HG03039 (cell line): ENCODE measurements at regions not wholly inside any gene's neighbourhood (a gene's known extent, or its start where the extent isn't known, plus 50 kb on each side); places are given as distances from the start of the nearest gene placed in this dataset.
"Not testable (repeated sequence)": the region's sequence is repeated elsewhere in the genome, so short reads cannot be mapped to it uniquely, and the experiment has no call there.

ENCODE experiments used
- ATAC-seq: cut with Tn5 transposase; IDR thresholded peaks from one replicate; pipeline ENCODE4 v1.9.1; 2021; ENCODE audit warnings: mild to moderate bottlenecking, moderate library complexity; ENCODE audit not compliant: unreplicated experiment

DNA sequence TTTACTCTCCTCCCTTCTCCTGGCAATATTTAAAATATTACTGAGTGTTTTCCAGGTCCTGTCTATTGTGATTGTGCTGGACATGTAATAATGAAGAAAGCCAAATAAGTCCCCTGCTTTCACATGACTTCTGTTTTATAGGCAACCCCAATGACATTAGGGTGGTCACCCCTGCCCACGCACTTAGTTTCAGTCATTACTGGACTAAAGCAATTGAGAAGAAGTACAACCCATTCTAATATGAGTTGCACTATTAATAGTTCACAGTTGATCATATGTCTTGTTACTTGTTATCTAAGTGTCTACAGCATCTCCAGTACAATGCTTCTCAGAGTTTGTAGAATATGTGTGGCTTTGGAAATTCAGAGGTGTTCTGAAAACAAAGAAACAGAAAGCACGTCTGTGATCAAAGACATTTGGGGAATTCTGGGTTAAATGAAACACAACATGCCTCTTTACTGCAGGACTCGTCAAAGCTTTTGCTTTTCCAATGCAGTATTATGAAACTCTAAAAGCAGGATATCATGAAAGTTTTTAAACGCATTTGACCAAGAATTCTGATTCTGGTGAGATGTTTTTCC is 789.5 kb downstream of the DHX35 start:
- ATAC-seq = no peak

DNA sequence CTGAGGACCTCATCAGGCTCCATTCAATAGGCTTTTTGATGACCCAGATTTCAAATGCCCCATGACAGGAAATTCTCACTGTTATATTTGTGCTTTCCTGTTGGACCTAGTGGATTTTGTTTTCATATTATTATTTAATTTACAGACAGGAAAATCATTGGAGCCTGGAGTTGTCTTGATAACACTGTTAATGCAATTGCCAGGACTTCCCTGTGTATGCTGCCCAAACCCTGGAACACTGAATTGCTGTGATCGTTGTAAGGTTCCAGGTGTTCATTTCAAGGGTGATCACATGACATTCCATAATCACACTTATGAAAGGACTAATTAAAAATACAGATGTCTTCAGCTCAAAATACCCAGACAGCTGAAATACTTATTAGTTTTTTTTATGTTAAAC is 783.2 kb downstream of the DHX35 start:
- no peak for ATAC-seq

DNA sequence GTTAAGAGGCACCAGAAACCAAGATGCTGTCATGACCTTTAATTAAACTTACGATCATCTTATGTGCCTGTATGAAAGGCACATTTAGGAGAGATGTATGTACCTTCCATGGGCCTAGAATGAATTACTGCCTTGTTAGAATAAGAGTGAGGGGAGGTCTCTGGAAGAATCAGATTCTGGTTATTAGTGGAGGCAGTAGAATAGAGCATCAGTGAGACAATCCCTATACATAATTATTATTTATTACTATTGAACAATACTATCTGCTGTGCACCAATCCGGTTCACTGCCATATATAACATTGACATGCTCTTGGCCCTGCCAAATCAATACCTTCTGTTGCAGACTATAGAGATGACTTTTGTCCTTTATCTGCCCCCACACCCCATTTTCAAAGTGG is 776.5 kb downstream of the DHX35 start:
- no peak for ATAC-seq

DNA sequence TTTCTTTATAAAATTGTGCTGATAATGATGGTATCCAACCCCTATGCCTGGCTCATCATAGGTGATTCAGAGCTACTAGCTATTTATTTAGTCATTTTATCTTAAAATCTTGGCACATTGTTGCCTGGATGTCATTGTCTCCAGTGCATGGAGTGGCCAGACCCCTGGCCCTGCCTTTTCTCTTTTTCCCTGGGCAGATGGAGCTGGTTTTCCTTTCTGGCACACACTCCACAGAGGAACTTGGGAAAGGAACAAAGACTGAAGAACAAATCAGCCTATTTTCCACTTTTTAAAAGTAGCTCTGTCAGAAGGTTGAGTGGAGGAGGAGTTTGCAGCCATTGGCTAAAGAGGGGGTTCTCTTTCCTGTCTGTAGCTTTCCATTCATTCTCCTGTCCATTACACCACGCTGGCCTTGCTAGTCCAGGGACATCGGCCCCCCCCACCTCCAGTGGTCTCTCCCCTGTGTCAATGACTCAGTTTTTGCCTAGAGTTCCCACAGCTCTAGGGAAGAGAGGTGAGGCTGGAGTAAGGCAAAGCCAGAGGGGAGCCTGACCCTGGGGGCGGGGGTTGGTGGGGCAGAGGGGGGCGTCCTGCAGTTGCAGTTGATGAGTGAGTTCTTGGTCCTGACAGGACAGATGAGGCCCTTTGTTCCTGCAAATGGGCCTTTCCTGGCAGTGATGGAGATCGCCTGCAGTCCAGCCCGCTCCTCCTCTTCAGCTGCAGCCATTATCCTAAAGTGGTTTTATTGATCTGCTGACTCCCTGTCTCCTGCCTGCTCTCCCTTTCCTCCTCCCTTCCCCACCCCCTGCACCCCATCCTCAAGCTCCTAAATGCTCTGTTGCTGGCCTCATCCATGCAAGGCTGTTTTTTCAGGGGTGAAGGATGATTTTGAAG is 774.5 kb downstream of the DHX35 start:
- no peak for ATAC-seq

DNA sequence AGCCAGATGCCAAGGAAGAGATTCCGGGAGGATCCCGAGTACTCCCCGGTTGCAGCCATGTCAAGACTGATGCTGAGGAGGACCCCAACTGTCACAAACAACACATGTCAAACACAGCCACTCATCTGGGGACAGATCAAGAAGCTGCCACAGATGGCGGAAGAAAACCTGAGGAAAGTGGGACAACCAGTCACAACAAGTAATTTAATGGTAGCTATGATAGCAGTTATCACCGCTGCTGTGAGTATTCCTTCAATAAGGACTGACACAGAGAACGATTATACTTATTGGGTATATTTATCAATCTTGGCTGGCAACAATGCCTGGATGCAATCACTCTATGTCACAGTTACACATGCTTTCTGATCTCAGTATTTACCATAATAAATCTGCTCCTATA is 763.4 kb downstream of the DHX35 start:
- not testable (repeated sequence) for ATAC-seq

DNA sequence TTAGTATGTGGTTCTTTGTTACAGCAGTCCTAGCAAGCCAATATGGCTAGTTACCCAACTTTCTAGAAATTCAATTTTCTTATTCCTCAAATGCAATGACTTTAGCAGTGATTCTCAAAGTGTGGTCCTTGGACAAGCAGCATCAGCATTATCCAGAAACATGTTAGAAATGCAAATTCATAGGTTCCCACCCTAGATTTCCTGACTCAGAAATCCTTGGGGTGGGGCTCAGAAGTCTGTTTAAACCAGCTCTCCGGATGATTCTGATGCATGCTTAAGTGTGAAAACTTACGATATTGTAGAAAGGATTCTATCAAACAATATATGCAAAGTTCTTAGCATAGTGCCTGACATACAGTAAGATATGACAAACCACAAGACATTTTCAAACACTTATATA is 757.1 kb downstream of the DHX35 start:
- no peak for ATAC-seq

DNA sequence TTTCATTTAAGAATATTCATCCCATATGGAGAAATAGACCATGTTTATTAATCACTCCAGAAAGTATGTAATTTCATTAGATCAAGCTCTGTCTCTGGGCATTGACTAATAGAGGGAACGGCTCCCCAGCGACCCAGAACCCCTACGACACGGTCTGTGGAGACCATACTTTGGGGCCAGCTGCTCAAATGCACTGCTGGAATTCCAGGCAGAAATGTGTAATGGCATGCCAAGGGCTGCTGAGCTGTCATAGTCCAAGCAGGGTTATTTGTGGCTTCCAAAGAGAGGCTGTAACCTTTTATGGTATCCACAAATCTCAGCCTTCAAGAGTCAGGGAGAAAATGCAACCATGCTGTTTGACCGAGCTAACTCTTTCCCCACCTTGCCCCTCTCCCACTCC is 755.8 kb downstream of the DHX35 start:
- ATAC-seq = no peak

DNA sequence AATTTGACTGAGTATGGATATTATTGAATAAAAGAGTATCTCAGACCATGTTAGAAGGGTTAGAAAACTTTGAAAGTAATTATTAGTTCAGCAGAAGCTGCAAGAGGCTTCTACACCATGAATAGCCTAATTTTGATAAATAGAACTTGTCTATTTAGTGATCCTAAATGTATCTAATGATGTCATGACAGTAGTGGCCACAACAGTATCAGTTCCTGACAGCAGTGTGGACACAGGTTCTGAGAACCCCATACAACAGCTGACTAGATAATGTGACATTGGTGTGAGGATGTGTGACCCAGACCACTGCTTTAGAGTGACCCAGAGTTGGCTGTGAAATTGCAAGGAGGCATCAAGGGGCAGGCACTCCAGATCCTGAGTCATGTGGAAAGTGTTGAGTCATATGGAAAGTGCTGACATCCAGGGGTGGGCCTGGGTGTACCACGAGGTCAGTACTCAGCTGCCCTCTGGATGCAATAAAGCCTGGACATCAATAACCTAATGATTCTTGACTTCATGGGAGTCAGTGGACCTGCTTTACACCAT is 754.7 kb downstream of the DHX35 start:
- ATAC-seq = no peak

DNA sequence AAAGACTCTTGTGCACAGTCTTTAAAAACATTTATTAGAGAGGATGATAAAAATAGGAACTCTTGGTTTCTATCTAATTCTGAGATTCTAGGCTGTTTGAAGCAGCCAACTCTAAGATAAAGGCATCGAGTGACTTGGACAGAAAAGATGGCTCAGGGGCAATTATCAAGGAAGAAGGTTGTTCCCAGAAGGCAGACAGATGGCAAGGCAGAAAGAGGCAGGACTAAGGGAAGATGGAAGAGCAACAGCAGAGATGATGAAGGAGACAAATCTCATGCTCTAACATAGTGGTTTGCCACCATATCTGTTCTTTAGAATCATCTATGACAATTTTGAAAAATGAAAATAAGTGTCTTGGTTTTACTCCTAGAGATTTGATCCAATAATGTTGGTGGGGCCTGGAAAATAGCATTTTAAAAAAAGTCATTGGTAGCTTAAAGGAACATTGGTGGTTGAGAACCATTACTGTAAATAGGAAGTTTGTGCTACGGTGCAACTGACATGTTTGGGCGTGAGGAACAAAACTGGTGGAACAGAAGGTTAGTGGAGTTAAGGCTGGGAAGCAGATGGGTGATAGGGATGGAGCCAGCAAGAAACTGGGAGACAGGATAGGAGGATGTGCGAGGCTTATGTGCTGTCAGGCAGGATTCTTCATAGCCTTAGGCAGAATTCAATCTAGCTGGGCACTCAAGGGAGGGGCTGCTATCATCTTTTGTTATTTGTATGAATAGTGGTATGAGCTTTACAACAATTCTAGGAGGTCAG is 751.1 kb downstream of the DHX35 start:
- no peak for ATAC-seq

DNA sequence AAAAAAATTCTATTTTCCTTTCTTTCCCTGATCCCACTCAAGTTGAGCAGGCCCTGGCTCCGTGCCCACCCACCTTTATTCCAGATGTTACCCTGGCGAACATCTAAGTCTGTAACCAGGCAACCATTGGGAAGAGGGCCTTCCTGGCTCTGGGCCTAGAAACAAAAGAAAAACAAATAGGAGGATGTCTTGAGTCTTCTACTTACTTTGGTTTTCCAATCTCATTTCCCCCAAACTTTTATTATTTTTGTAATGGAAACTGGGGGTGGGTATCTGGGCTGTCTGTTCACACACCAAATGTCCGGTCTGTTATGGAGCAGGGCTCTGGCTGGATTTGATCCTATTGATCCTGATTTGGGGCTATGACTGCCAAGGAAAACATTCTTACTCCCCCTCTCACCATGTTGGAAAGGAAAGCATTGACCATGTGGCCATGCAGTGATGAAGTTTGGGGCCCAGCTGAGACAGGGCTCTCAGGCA is 744.1 kb downstream of the DHX35 start:
- no peak for ATAC-seq

DNA sequence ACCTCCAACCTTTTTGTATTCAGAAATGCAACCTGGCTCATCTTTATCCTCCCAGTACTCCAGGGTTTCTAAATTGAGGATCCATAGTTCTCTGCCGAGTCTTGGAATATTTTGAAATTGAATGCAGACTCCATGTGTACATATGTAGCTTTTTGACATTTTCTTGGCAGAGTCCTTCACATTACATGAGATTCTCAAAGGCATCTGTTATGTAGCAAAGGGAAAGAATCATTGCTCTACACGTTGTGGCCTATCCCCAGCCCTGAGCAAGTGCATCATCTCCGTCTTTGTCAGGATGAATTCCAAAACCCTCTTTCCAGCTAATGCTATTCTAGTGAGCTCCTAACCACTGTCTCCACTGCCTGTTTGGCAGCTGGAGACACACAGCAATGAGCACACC is 742.9 kb downstream of the DHX35 start:
- no peak for ATAC-seq

DNA sequence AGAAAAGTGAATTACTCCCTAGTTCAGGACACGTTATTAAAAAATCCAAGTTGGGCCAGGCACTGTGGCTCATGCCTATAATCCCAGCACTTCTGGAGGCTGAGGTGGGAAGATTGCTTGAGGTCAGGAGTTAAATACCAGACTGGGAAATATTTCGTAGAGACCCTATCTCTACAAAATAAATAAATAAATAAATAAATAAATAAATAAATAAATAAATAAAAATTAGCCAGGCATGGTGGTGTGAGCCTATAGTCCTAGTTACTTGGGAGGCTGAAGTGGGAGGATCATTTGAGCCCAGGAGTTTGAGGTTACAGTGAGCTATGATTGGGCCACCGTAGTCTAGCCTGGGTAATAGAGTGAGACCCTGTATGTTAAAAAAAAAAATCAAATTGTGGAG is 741.2 kb downstream of the DHX35 start:
- not testable (repeated sequence) for ATAC-seq

DNA sequence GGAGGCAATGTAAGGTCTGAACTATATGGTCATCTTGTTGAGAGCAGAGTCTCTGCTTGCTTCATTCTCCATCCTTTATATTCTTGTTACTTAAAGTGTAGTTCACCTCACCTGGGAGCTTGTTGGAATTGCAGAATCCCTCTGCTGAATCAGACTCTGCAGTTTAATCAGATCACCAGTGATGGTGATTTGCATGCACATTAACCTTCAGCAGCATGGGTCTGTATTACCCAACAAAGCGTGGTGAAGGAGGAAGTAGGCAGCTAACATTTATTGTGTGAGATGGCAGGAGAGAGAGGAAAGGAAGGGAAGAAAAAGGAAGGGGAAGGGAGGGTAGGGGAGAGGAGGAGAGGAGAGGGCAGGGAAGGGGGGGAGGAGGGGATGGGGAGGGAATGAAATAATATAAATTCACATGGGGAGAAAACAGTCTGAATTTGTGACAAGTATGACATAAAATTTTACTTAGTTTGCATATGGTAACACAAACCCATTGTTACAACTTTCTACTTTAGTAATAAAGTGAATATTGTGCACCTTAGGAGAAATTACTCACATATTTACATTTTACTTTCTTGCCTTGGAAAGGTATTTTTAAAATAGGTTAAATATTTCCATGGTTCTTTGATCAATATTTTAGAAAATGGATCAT is 740.7 kb downstream of the DHX35 start:
- ATAC-seq = no peak

DNA sequence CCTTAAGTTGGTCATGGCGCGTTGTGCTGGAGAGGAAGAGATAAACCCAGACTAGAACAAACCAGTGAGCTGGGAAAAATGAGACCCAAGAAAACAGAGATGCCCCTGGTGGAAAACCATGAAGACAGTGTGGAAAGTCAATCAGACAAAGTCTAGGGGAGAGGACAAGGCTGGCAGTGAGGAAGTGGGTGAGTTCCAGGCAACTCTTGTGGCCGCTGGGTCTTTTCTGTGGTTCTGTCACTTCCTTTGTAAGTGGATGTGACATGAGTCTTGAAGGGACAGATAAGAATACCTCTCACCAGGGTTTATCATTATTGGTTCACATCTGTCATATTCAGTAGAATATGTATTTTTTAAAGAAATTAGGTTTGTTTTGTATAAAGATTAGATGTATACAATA is 738.4 kb downstream of the DHX35 start:
- no peak for ATAC-seq

DNA sequence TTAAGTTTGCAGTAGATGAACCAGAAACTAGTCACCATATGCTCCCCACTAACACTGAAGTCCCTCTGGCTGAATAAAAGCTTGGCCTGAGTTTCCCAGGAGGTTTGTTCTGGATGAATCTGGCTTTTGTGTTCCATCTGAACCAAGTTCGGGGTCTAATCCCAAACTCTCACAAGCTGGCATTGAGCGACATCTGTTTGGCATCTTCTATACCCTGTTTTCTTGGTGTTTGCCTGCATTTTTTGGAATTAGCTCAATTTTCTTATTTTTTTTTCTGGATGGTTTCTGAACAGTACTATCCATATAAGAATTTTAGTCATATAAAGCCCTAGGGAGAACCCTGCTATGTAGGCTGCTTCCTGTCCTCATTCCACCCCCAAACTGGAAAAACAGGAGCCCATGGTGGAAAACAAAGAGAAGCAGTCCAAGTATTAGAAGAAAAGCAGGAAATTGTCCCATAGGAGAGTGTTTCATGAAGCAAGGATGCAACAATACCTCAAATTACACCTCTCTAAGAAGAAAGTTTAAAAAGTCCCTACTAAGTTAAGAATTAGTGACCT is 737.1 kb downstream of the DHX35 start:
- no peak for ATAC-seq

DNA sequence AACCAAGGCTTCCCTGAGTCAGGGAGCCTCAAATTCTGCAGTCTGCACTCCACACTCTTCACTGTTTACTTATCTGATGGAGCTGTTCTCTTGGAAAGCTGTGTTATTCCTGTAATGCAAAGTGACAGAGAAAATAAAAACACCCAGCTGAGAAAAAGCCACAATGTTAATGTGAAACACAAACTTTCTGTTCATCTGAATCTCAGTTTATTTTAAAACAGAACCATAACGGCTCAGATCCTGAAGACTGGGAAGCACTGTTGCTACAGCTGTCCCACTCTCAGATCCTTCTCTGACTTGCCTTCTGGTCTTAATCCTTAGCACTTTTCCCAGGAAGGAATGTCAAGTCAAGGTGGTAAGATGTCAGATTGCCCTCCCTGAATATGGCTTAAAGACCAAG is 736.6 kb downstream of the DHX35 start:
- no peak for ATAC-seq

DNA sequence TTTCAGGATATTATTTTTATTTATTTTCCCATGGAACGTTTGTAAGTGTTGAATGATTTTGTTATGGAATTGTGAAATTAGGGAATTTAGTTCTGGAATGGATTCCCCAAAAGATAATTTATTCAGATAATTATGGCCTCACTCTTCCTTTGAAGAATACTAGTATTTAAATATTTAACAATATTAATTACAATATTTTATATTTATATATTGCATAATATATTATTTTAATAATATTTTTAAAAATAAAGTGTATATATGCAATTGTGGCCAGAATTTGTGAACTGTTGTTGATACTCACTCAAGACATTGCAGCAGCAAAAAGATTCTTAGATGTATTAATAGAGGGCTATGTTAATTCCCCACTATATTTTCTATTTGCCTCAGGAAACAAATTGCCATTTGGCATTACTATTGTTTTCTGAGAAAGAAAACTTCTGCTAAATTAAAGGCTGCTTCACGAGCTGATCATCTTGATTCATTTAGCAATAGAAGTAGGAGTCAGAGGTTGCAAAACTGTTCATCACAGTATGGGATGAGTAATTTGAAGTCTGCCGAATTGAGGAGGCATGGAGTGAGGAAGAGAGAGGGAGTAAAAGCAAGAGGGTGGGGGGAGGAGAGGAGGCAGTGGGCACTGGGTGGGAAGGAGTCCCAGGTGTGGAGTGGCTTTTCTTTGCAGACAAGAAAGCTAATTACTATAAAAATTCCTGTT is 729.2 kb downstream of the DHX35 start:
- ATAC-seq = no peak

DNA sequence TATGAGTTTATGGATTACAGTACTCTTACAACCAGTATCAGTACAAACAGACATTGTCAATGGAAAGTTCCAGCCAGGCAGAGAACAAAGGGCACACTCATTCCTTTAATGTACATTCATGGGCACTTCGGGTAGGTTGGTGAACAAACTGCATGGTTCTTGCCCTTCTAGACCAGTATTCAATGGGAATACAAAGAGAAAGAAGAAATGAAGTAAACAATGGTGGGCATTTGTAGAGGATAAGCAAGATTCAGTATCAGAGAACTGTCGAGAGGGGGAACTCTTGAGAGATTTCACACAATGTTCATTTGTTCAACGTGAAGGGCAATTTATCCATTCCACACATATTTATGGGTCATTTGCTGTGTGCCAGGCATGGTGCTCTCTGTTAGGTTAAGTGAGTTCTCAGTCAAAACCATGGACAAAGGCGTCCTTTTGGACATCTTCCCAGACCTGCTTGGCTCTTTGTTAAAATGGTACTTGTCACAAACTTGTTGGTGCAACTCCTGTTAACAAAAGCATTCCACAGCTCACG is 714.8 kb downstream of the DHX35 start:
- no peak for ATAC-seq

DNA sequence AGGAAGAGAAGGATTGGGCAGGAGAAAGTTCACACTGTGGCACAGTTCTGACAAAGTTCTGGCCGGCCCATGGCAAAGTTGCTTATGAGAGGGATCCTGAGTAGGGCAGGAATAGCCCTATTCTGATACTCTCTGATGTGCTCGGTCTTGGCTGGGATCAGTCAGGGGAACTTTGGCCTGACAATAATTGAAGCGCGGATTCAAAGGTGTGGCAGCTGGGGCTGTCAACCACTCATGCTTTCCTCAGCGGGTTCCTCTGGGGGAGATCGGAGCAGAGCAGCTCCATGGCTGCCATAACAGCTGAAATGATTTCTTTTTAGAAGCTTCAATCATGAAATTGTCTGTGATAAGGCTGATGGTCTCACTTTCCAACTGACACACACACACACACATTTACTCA is 714.1 kb downstream of the DHX35 start:
- no peak for ATAC-seq

DNA sequence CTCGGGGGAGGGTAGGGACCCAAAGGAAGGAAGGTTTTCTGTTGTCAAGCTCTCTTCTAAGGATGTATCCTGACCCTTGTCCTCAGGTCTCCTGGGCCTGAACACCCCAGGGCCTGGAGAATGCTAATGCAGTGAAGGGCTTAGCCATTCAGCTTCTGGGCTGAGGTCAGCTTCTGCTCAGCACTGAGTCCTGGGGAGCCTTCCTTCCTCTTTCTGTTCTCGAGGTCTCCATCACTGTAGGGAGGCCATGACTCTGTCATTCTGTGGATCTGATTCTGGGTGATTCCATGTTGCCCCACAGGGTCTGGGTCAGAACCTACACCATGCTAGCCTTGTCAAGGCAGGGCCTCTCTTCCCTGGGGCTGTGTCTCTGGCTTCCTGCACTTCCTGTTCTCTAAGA is 712.7 kb downstream of the DHX35 start:
- no peak for ATAC-seq
